ENCODE measurements at regions not wholly inside any gene's neighbourhood (a gene's known extent, or its start where the extent isn't known, plus 50 kb on each side); places are given as distances from the start of the nearest gene placed in this dataset.

- FAIRE-seq = no peak
- DNase-seq (ENCODE audit: low spot score in 2 of 2) = no peak
These were observed 269.7 kb downstream of the PTBP2 start for GRCh38 chr1:96991261-96991660.

GRCh38 chr1:96992871-96993270, 271.3 kb downstream of the PTBP2 start:
- DNase-seq (ENCODE audit: low spot score in 2 of 2) (no peak), FAIRE-seq (no peak)

GRCh38 chr1:96995351-96995750, 273.8 kb downstream of the PTBP2 start:
- DNase-seq (ENCODE audit: low spot score in 2 of 2) (no peak), FAIRE-seq (no peak)

- FAIRE-seq = no peak
These were observed 274.4 kb downstream of the PTBP2 start for GRCh38 chr1:96996001-96996400.

GRCh38 chr1:96997717-96998116, 276.1 kb downstream of the PTBP2 start:
- FAIRE-seq (no peak), DNase-seq (ENCODE audit: low spot score in 2 of 2) (no peak)

More at GRCh38 chr1:96996001-96996400, 274.4 kb downstream of the PTBP2 start:
- DNase-seq (ENCODE audit: low spot score in 2 of 2) = no peak

GRCh38 chr1:96998466-96998865, 276.9 kb downstream of the PTBP2 start:
- no peak for FAIRE-seq
- DNase-seq (ENCODE audit: low spot score in 2 of 2) = no peak

GRCh38 chr1:96999191-96999590, 277.6 kb downstream of the PTBP2 start:
- no peak for FAIRE-seq
- no peak for DNase-seq (ENCODE audit: low spot score in 2 of 2)

GRCh38 chr1:97004054-97004453, 282.5 kb downstream of the PTBP2 start:
- DNase-seq (ENCODE audit: low spot score in 2 of 2) = no peak
- FAIRE-seq = no peak

GRCh38 chr1:97004743-97005142, 283.2 kb downstream of the PTBP2 start:
- DNase-seq (ENCODE audit: low spot score in 2 of 2) = no peak
- no peak for FAIRE-seq

GRCh38 chr1:97006044-97006661, 284.6 kb downstream of the PTBP2 start:
- DNase-seq (ENCODE audit: low spot score in 2 of 2) (no peak), FAIRE-seq (no peak)

GRCh38 chr1:97007840-97008604, 286.4 kb downstream of the PTBP2 start:
- FAIRE-seq = no peak

GRCh38 chr1:97010566-97011264, 289.1 kb downstream of the PTBP2 start:
- DNase-seq (ENCODE audit: low spot score in 2 of 2) (no peak), FAIRE-seq (no peak)

More at GRCh38 chr1:97007840-97008604, 286.4 kb downstream of the PTBP2 start:
- no peak for DNase-seq (ENCODE audit: low spot score in 2 of 2)

GRCh38 chr1:97013136-97013535, 291.6 kb downstream of the PTBP2 start:
- DNase-seq (ENCODE audit: low spot score in 2 of 2) = no peak
- FAIRE-seq = no peak

GRCh38 chr1:97013941-97014340, 292.4 kb downstream of the PTBP2 start:
- FAIRE-seq (no peak), DNase-seq (ENCODE audit: low spot score in 2 of 2) (no peak)

GRCh38 chr1:97014426-97014825, 292.8 kb downstream of the PTBP2 start:
- DNase-seq (ENCODE audit: low spot score in 2 of 2) = no peak
- no peak for FAIRE-seq

- no peak for FAIRE-seq
These were observed 296.3 kb downstream of the PTBP2 start for GRCh38 chr1:97017895-97018294.

More at GRCh38 chr1:97017895-97018294, 296.3 kb downstream of the PTBP2 start:
- no peak for DNase-seq (ENCODE audit: low spot score in 2 of 2)
